ENCODE measurements at regions not wholly inside any gene's neighbourhood (a gene's known extent, or its start where the extent isn't known, plus 50 kb on each side); places are given as distances from the start of the nearest gene placed in this dataset.

- no peaks in the 10 kb centered on the region for H3K9me3 ChIP-seq
- TF ChIP-seq POLR2A (IDR thresholded peaks at IDR 0.05): no peak
- no peaks in the 10 kb centered on the region for H3K36me3 ChIP-seq
- WGBS: 88% methylated on average over 1 of the region's 1 CpG
- H3K27me3 ChIP-seq (replicated peaks; ENCODE audit: insufficient read depth): no peaks in the 10 kb centered on the region
- intact Hi-C loops (cut with DNase I): no loop called here
- no peak overlapping the region for H3K4me3 ChIP-seq
- no peak for DNase-seq (ENCODE audit: low spot score)
- no peak overlapping the region for H3K27ac ChIP-seq
- no peaks in the 10 kb centered on the region for H3K4me1 ChIP-seq (replicated peaks)
Observed at GRCh38 chrX:106454991-106455390, 156.8 kb upstream of the RADX start.

GRCh38 chrX:106457802-106458201, 154.0 kb upstream of the RADX start:
- DNase-seq (ENCODE audit: low spot score): no peak
- Histone ChIP-seq H3K4me1 (replicated peaks) (no peaks in the 10 kb centered on the region), H3K27me3 (replicated peaks; ENCODE audit: insufficient read depth) (no peaks in the 10 kb centered on the region), H3K9me3 (no peaks in the 10 kb centered on the region), H3K36me3 (no peaks in the 10 kb centered on the region), H3K27ac (no peak overlapping the region), H3K4me3 (no peak overlapping the region)
- 33% methylated on average over 1 of the region's 1 CpG for WGBS
- TF ChIP-seq CTCF (IDR thresholded peaks at IDR 0.05) (no peak), POLR2A (IDR thresholded peaks at IDR 0.05) (no peak), POLR2AphosphoS5 (IDR thresholded peaks at IDR 0.05) (no peak)
- intact Hi-C loops (cut with DNase I): no loop called here

DNA sequence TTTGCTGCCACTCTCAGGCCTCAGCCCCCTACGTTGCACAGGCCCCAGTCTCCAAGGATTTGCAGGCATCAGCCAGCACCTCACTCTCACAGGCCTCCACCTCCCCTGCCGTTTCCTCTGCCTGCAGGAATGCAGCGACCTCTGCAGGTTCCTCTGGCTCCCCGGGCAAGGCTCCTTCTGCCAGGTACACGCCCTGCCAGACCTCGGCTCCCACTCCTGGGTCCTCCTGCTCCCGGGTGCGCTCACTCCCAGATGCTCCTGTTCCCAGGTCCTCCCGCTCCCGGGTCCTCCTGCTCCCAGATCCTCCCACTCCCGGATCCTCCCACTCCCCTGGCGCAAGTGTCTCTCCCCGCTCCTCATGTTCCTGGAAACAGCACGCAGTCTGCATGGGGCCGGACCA, 144.4 kb upstream of the RADX start:
- WGBS: 56% methylated on average over 14 of the region's 15 CpGs
- H3K27me3 ChIP-seq (replicated peaks; ENCODE audit: insufficient read depth): no peaks in the 10 kb centered on the region
- no peaks in the 10 kb centered on the region for H3K9me3 ChIP-seq
- intact Hi-C loops (cut with DNase I): no loop called here
- H3K27ac ChIP-seq: no peak overlapping the region
- no peaks in the 10 kb centered on the region for H3K4me1 ChIP-seq (replicated peaks)
- no peaks in the 10 kb centered on the region for H3K36me3 ChIP-seq
- no peak overlapping the region for H3K4me3 ChIP-seq
- TF ChIP-seq POLR2A (IDR thresholded peaks at IDR 0.05) (no peak), CTCF (IDR thresholded peaks at IDR 0.05) (no peak), POLR2AphosphoS5 (IDR thresholded peaks at IDR 0.05) (no peak)
- DNase-seq (ENCODE audit: low spot score): no peak

- Histone ChIP-seq H3K27ac (no peak overlapping the region), H3K4me1 (replicated peaks) (no peaks in the 10 kb centered on the region), H3K27me3 (replicated peaks; ENCODE audit: insufficient read depth) (no peaks in the 10 kb centered on the region), H3K36me3 (no peaks in the 10 kb centered on the region), H3K4me3 (no peak overlapping the region), H3K9me3 (no peaks in the 10 kb centered on the region)
- TF ChIP-seq POLR2AphosphoS5 (IDR thresholded peaks at IDR 0.05) (no peak), POLR2A (IDR thresholded peaks at IDR 0.05) (no peak), CTCF (IDR thresholded peaks at IDR 0.05) (no peak)
- intact Hi-C loops (cut with DNase I): no loop called here
- DNase-seq (ENCODE audit: low spot score): no peak
- 92% methylated on average over 2 of the region's 2 CpGs for WGBS
Observed at GRCh38 chrX:106467943-106468342, 143.8 kb upstream of the RADX start.

DNA sequence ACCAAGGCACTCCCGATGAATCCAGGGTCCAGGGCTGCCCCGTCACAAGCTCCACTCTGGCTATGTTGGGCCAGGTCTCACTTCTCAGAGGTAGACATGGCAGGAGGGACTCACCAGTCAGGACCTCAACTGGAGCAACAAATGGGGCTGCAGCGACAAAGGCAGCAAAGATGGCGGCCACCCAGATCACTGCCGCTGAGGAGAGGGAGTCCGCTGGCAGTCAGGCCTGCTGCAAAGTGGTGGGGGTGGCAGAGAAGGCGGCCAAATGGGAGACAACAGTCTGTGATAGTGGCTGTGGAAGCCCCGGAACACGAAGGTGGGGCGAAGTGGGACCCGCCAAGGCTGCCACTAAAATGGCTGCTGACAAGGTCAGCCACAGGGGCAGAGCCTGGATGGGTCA, 143.3 kb upstream of the RADX start:
- no peaks in the 10 kb centered on the region for H3K27me3 ChIP-seq (replicated peaks; ENCODE audit: insufficient read depth)
- WGBS: 100% methylated on average over 5 of the region's 11 CpGs
- H3K4me1 ChIP-seq (replicated peaks): no peaks in the 10 kb centered on the region
- intact Hi-C loops (cut with DNase I): no loop called here
- H3K27ac ChIP-seq: no peak overlapping the region
- H3K9me3 ChIP-seq: no peaks in the 10 kb centered on the region
- DNase-seq (ENCODE audit: low spot score): no peak
- no peaks in the 10 kb centered on the region for H3K36me3 ChIP-seq
- no peak for TF ChIP-seq POLR2A (IDR thresholded peaks at IDR 0.05)
- TF ChIP-seq CTCF (IDR thresholded peaks at IDR 0.05): no peak
- TF ChIP-seq POLR2AphosphoS5 (IDR thresholded peaks at IDR 0.05): no peak
- H3K4me3 ChIP-seq: no peak overlapping the region
